CD14-positive monocyte (primary cell): ENCODE measurements at regions not wholly inside any gene's neighbourhood (a gene's known extent, or its start where the extent isn't known, plus 50 kb on each side); places are given as distances from the start of the nearest gene placed in this dataset.

Source experiments
- DNase-seq, 3 donors: peaks; one replicate each; pipeline ENCODE4 v3.0.0-alpha.2; 2011 to 2022
- H2AFZ ChIP-seq: 2 replicates; pipeline ENCODE4 v1.6.0; 2012; ENCODE audit warnings: mild to moderate bottlenecking, low read depth, low read length, inconsistent platforms; ENCODE audit not compliant: insufficient read depth, poor library complexity, severe bottlenecking
- H3K27ac ChIP-seq, 2 donors: 1 replicate in 1 of 2; 2 replicates in 1 of 2; pipeline ENCODE4 v1.5.1; 2012 to 2013; ENCODE audit warnings: low read length in 2 of 2, control low read depth in 1 of 2, inconsistent platforms in 1 of 2, low read depth in 1 of 2, mild to moderate bottlenecking in 1 of 2
- H3K27me3 ChIP-seq, 2 donors: one replicate each; pipeline versions ENCODE4 v1.6.0 to v1.6.1; 2011 to 2013; ENCODE audit warnings: low read length in 2 of 2; ENCODE audit not compliant: control insufficient read depth in 2 of 2, insufficient read depth in 2 of 2
- H3K36me3 ChIP-seq, 2 donors: replicated peaks in 1 of 2; 1 replicate in 1 of 2; 2 replicates in 1 of 2; pipeline versions ENCODE4 v1.5.1 to v1.6.1; 2012 to 2013; ENCODE audit warnings: low read length in 2 of 2, control low read depth in 1 of 2, inconsistent platforms in 1 of 2, mild to moderate bottlenecking in 1 of 2; ENCODE audit not compliant: insufficient read depth in 2 of 2, control insufficient read depth in 1 of 2
- H3K4me1 ChIP-seq, 2 donors: 1 replicate in 1 of 2; 2 replicates in 1 of 2; pipeline versions ENCODE4 v1.5.1 to v1.6.1; 2012 to 2013; ENCODE audit warnings: low read length in 2 of 2, control low read depth in 1 of 2, inconsistent platforms in 1 of 2, mild to moderate bottlenecking in 1 of 2, moderate library complexity in 1 of 2; ENCODE audit not compliant: insufficient read depth in 2 of 2, control insufficient read depth in 1 of 2
- H3K4me2 ChIP-seq: replicated peaks from 2 replicates; pipeline ENCODE3; 2012; ENCODE audit warnings: low read length, moderate library complexity, mild to moderate bottlenecking; ENCODE audit not compliant: poor library complexity, severe bottlenecking; ENCODE audit errors: extremely low read depth
- H3K4me3 ChIP-seq, 3 experiments: fragments of 200-600 bp in 1 of 3; sonication (generic) in 1 of 3; replicated peaks in 1 of 3; 1 replicate in 2 of 3; 2 replicates in 1 of 3; pipeline ENCODE4 v1.5.1; 2011 to 2013; ENCODE audit warnings: low read length in 3 of 3, mild to moderate bottlenecking in 3 of 3, control low read depth in 2 of 3, low read depth in 2 of 3, inconsistent platforms in 1 of 3, moderate library complexity in 1 of 3
- H3K79me2 ChIP-seq: 2 replicates; pipeline ENCODE4 v1.6.0; 2012; ENCODE audit warnings: mild to moderate bottlenecking, control low read depth, inconsistent platforms, low read length, moderate library complexity; ENCODE audit not compliant: insufficient read depth
- H3K9ac ChIP-seq: 2 replicates; pipeline ENCODE4 v1.6.0; 2017; ENCODE audit warnings: low read length, mild to moderate bottlenecking; ENCODE audit not compliant: insufficient read depth, poor library complexity, severe bottlenecking
- H3K9me3 ChIP-seq, 2 donors: replicated peaks in 1 of 2; 1 replicate in 1 of 2; 2 replicates in 1 of 2; pipeline versions ENCODE4 v1.5.1 to v1.6.1; 2012 to 2013; ENCODE audit warnings: low read length in 2 of 2, control low read depth in 1 of 2; ENCODE audit not compliant: control insufficient read depth in 1 of 2, insufficient read depth in 1 of 2
- H4K20me1 ChIP-seq: 2 replicates; pipeline ENCODE4 v1.6.0; 2012; ENCODE audit warnings: mild to moderate bottlenecking, low read length, control low read depth, moderate library complexity; ENCODE audit not compliant: insufficient read depth
- H3K27ac Mint-ChIP-seq, 7 donors: one replicate each; pipeline ENCODE4 v1.8.0; 2020; ENCODE audit warnings: mild to moderate bottlenecking in 7 of 7, mixed read lengths in 7 of 7, moderate library complexity in 6 of 7, inconsistent platforms in 2 of 7
- H3K27me3 Mint-ChIP-seq, 3 donors: one replicate each; pipeline ENCODE4 v1.8.0; 2021 to 2022; ENCODE audit warnings: low read depth in 3 of 3, mild to moderate bottlenecking in 3 of 3, mixed read lengths in 3 of 3, moderate library complexity in 3 of 3, inconsistent platforms in 1 of 3
- H3K36me3 Mint-ChIP-seq, 2 donors: one replicate each; pipeline ENCODE4 v1.8.0; 2020; ENCODE audit warnings: mixed read lengths in 2 of 2, inconsistent platforms in 1 of 2, mild to moderate bottlenecking in 1 of 2
- H3K4me1 Mint-ChIP-seq: one replicate; pipeline ENCODE4 v1.8.0; 2020; ENCODE audit warnings: mild to moderate bottlenecking, mixed read lengths
- H3K4me3 Mint-ChIP-seq, 2 donors: one replicate each; pipeline ENCODE4 v1.8.0; 2020; ENCODE audit warnings: mild to moderate bottlenecking in 2 of 2, mixed read lengths in 2 of 2, moderate library complexity in 1 of 2
- H3K9me3 Mint-ChIP-seq, 7 donors: one replicate each; pipeline ENCODE4 v1.8.0; 2020 to 2022; ENCODE audit warnings: mixed read lengths in 7 of 7, mild to moderate bottlenecking in 6 of 7, moderate library complexity in 6 of 7, inconsistent platforms in 2 of 7
- CTCF ChIP-seq: fragments of 200-600 bp; IDR thresholded peaks from one replicate; pipeline ENCODE4 v1.8.0; 2022; ENCODE audit warnings: antibody characterized with exemption, mild to moderate bottlenecking
- WGBS: methylation state at CpG from one replicate; pipeline ENCODE4 v1.1.5; 2013; ENCODE audit warnings: missing lambda C conversion rate; ENCODE audit not compliant: insufficient coverage; 5-methylcytosine and 5-hydroxymethylcytosine counted together
- intact Hi-C, 2 donors: fragments of 100-400 bp; cut with micrococcal nuclease; formaldehyde crosslinking; loops; one replicate each; pipeline versions ENCODE4 v1.15.0 to v1.15.1; 2023

- no peak overlapping the region for H3K4me3 Mint-ChIP-seq
- Histone ChIP-seq H3K27me3 (peaks cover 0 to 8% of the 10 kb centered on the region in 2 donors), H4K20me1 (no peaks in the 10 kb centered on the region), H3K79me2 (no peaks in the 10 kb centered on the region), H2AFZ (no peak overlapping the region), H3K9ac (no peak overlapping the region), H3K4me2 (no peak overlapping the region), H3K36me3 (no peaks in the 10 kb centered on the region), H3K4me3 (no peak overlapping the region), H3K4me1 (no peaks in the 10 kb centered on the region), H3K27ac (no peak overlapping the region), H3K9me3 (peaks cover 0 to 4% of the 10 kb centered on the region in 2 donors)
- peaks cover 15 to 42% (median 19%) of the 10 kb centered on the region in 3 donors for H3K27me3 Mint-ChIP-seq
- intact Hi-C loops: no loop called here
- TF ChIP-seq CTCF: no peak
- H3K36me3 Mint-ChIP-seq: no peaks in the 10 kb centered on the region
- 100% methylated on average over 2 of the region's 4 CpGs for WGBS
- peaks cover 2 to 12% (median 8%) of the 10 kb centered on the region in 7 donors for H3K9me3 Mint-ChIP-seq
- no peak overlapping the region for H3K27ac Mint-ChIP-seq
- peaks cover 10% of the 10 kb centered on the region for H3K4me1 Mint-ChIP-seq
- no peak for DNase-seq
Measured at GRCh38 chr6:33865478-33866077, 61.8 kb upstream of the MLN start.

- no peaks in the 10 kb centered on the region for H4K20me1 ChIP-seq
- Mint-ChIP-seq H3K36me3 (no peaks in the 10 kb centered on the region), H3K4me3 (peak overlapping the region in 1 of 2 donors; percentile 2), H3K27ac (no peak overlapping the region), H3K9me3 (peaks cover 2 to 10% (median 8%) of the 10 kb centered on the region in 7 donors), H3K27me3 (peaks cover 20 to 45% (median 28%) of the 10 kb centered on the region in 3 donors), H3K4me1 (peaks cover 11% of the 10 kb centered on the region)
- H3K4me3 ChIP-seq: no peak overlapping the region
- peaks cover 0 to 15% of the 10 kb centered on the region in 2 donors for H3K27me3 ChIP-seq
- peaks cover 0 to 4% of the 10 kb centered on the region in 2 donors for H3K9me3 ChIP-seq
- no peak overlapping the region for H3K4me2 ChIP-seq
- no peak overlapping the region for H3K27ac ChIP-seq
- no peak overlapping the region for H2AFZ ChIP-seq
- DNase-seq: no peak
- WGBS: 95% methylated on average over 4 of the region's 6 CpGs
- H3K36me3 ChIP-seq: no peaks in the 10 kb centered on the region
- H3K4me1 ChIP-seq: no peaks in the 10 kb centered on the region
- no peaks in the 10 kb centered on the region for H3K79me2 ChIP-seq
- TF ChIP-seq CTCF: no peak
- no peak overlapping the region for H3K9ac ChIP-seq
- intact Hi-C loops: no loop called here
Measured at GRCh38 chr6:33863723-33864440, 60.1 kb upstream of the MLN start.
